HG03103 (cell line): ENCODE measurements at regions not wholly inside any gene's neighbourhood (a gene's known extent, or its start where the extent isn't known, plus 50 kb on each side); places are given as distances from the start of the nearest gene placed in this dataset.
"Not testable (repeated sequence)": the region's sequence is repeated elsewhere in the genome, so short reads cannot be mapped to it uniquely, and the experiment has no call there.

ENCODE experiments used
- ATAC-seq: cut with Tn5 transposase; IDR thresholded peaks from one replicate; pipeline ENCODE4 v1.9.1; 2021; ENCODE audit warnings: low read depth; ENCODE audit not compliant: unreplicated experiment

DNA sequence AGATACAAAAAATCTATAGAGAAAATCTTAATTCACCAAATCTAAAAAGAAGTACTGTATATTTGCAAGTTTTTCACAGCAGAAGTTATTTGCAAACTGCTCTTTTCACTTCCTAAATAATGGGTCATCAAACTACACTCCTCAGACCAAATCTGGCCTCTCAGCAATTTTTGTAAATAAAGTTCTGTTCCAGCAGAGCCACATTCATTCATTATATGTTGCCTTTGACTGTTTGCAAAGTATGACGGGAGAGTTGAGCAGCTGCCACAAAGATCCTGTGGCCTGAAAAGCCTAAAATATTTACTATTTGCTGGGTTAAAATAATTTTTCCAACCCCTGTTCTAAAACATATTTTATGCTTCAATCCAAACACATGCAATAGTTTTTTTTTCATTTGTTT lies 1222.3 kb upstream of the SEL1L start:
- ATAC-seq, result no peak

DNA sequence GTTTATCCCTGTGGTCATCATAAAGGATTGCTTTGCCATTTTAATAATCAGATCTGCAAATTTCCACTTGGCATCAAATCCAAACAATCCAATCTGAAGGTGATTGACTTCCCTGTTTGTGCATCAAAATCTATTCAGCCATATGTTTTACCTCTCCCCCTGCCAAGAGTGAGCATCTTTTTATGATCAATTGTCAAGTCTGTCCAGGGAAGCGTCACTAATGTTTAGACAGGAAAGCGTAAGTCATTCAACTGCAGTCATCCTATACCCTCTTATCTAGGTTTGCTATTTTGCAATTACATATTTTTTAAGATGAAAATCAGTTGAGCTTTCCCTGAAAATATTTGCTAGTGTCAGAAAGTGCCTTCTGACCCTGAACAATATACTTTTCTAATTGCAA lies 1224.1 kb upstream of the SEL1L start:
- ATAC-seq, result no peak

DNA sequence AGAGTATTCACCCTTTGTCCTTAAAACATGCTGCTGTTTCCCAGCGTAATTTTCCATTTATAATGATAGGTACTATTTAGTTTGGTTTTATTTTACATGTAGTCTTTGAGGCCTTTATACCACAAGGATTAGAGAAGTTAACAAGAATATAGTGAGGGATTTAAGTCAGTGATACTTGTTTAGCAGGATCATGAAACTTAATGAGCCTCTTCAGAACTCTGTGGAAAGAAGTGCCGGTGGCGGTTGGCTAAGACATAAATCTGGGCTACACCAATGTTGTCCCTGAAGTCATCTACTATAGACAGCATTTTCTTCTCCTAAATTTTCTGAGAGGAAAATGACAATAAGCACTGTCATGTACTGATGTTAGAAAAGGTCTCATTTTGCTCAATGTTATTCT lies 1226.0 kb upstream of the SEL1L start:
- no peak for ATAC-seq

DNA sequence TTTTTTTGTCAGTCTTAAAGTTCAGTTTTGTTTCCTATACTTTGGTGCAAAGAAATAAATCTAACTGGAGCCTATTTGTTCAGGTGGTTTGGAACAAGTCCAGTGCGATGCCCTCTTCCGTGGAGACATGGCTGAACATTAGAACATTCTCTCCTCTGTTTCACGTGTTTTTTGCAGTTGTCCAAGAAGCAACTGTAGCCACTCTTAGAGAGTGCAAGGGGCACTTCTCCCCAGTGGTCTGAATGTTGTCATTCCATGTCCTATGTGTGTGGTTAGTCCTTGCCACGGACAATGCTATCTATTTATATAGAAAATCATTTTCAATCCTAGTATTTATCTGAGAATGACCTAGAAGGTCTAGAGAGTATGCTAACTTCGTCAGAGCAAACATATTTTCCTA lies 1232.5 kb upstream of the SEL1L start:
- ATAC-seq, result no peak

DNA sequence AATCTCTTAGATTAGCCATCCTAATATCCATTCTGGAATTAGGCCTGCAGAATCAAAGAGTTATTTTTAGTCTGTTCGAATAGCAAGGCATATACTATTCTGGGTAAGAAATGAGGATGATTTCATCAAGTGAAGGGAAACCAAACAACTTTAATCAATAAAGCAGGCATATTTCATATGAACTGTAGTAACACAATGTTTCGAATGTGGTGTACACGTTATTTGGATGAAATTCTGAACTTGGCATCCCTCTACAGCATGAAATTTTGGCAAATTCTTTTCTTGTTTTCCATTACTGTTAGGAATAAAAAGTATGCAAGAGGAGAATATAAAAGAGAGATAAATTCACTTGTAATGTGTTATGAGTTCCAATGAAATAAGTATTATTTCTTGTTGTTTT lies 1233.3 kb upstream of the SEL1L start:
- ATAC-seq, result no peak

DNA sequence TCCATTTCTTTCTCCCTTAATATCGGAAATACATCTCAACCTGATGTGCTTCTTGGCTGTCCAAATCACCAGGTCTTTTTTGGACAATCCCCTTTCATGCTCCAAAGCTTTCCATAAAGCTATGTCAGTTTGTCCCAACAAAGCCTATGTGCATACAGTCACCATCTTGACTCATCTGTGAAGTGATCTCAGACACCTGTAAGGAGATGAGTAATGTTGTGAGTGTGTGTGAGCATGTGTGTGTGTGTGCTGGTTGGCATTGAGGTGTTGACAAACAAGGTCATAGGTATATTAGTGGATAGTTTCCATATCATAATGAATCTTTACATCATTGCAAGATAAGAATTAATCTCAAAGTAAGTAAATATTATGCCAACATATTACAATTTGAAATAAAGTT lies 1243.3 kb upstream of the SEL1L start:
- ATAC-seq, result no peak

DNA sequence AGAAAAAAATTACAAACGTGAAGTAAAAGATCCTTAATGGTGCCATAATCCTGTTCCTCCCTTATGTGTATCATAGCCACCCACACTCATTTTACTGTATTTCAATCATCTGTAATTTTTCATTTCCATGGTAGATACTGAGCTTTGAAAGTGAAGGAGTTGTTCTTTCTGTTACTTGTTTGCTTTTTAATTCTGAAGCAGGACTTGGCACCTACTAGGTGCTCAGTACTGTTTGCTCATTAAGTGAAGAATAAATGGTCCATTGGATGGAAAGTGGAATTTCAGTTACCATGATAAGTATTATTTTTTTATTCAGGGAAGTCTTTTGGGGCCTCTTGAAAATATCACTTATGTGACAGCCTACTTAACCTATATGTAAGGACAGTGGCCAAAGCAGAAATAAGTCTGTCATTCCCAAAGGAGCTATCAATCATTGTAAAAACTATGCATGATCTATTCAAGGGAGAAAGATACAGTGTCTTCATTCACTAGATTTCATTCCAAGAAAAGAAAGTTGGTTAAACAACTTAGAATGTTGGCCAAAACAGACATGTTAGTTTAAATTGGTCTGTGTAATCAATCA lies 1244.4 kb upstream of the SEL1L start:
- no peak for ATAC-seq

DNA sequence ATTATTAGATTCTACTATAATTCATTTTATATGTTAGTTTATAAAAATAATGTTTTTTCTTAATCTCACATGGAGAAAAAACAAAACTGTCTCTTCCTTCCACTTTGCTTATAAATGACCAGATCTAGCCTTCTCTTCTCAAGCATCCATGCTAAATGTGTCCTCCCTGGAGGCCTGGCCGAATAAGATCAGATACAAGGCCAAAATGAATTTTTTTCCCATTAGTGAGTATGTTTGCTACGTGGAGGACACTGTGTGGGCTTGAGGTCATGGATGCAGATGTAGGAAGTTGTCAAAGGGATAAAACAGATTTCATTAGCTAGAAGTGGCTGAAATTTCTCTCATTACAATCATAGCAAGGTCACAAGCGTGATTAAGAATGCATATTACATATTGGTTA lies 1244.9 kb upstream of the SEL1L start:
- no peak for ATAC-seq

DNA sequence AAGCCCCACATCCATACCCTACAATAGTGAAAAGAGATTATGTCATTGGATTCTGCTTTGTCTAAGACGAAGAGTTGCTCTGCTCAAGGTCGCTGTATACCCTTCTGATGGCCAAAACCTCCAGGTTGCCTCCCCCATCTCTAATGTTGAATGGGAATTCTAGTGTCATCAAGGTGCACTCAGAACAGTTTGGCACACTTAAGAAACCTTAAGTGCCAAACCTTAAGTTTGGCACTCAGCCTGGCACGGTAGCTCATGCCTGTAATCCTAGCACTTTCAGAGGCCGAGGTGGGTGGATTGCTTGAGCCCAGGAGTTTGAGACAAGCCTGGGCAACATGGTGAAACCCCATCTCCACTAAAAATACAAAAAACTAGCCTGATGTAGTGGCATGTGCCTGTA lies 1245.6 kb upstream of the SEL1L start:
- no peak for ATAC-seq

DNA sequence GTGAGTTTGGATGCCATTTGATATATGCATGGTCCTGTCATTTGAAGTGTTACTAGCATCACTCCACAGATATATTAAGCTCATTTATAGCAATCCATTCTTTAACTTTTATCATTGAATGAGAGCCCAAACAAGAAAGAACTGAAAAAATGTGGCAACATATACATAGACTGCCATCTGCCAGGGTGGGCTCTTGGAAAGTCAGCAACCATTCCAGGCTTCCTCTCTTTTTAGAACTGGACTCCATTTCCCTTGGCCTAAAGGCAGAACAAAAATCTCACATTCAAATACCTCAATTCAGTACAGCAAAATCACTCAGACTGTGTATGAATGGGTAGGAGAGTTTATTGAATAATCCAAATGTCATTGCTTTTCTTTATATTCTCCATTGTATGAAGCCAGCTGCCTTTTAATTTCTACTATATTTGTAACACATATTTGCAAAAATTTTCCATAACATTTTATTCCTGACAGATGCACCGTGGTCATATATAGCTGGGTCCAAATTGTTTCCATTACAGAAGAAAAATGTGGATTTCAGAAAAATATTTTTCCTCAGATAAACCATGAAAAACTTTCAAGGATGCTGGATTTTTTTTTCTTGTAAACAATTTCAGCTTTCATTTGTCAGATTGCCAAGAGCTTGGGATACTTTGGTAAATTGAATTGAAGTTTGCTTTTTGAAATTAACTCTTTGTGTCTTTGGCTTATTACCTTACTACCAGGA lies 1252.3 kb upstream of the SEL1L start:
- ATAC-seq, result no peak

DNA sequence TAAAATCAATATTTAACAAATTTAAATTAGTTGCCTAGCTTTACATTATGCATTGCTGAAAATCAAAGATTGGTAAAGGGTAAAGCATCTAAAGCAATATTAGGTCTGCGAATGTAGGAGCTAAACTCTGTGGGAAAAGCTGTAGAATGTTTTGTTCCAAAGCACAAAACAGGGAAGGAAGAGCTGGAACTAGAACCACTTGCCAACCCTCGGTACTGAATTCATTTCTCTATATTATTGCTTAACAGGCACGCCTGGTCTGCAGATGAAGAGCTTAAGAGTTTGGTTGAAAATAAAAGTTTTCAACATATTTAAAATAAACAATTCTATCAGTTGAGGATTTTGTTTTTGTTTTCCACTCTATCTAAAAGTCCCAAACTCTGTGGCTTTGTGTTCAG lies 1252.8 kb upstream of the SEL1L start:
- ATAC-seq, result no peak

DNA sequence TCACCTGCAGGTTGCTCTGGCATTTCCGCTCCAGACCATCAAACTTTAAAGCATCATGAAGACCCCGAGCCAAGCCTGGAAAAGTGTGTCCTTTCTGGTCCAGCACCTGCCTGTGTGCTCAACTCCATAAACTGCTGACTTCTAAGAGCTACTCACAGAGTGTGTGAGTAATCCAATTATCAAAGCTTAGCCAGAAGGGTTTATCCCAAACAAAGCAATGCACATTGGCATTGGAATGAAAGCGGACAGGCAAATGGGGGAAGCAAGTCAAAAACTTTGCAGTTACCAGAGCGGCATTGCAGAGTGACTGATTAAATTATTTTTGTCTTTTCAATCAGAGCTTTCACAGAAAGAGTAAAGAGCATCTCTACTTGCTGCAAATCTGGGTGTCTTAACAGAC lies 1262.4 kb upstream of the SEL1L start:
- ATAC-seq, result no peak

DNA sequence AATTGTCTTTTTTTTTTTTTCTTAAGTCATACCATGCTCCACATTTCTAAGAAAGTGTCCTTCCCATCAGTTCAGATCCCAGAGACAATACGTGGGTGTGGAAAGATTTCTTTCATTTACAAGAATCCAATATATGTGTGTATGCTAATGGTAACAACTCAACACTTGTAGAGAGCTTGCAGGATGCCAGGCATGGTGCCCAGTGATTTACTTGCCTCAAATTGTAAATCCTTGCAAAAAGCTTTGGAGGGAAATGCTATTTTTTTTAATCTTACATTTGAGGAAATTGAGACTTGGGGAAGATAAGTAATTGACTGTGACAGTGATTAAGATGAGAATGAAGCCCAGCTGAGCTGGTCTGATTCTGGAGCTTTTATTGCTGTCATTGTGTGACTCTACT lies 1264.6 kb upstream of the SEL1L start:
- no peak for ATAC-seq

DNA sequence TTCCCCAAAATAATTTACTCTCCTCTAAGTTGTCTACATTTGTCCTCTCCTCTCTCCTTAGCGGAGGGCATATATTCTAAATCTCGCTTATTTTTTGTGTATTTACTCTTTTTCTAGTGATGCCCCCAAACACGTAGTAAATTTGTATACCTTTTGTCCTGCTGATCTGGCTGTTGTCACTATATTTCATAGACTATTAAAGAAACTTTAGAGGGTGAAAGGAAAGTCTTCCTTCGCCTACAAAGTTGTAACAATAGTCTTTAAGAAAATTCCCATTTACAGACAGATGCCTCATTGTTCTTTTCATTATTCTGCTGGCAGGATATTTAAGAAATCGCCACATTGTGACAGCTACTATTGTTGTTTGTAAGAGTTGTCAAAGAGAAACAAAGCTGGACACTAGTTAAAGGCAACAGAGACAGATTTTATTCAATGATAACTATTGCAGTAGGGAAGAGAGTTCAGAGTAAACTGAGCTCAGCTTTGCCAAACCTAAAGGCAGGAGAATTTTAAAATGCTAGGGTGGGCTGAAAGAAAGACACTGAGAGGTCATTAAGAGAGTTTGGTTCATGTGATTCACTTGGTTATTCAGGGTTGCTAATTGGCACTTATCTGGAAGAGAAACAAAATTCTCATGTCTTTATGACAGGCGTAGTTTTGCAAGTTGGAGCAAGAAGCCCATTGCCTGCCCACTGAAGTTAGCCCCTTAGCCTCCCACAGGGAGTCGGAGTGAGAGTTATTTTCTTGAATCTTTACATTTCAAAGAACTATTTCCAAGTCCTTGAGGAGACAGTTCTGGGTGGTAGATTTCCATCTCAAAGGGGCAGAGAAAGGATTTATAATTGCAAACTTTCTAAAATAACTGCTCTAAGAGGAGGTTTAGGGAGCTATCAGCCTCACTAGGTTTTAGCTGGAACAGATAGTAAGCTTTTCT lies 1272.5 kb upstream of the SEL1L start:
- ATAC-seq, result no peak

DNA sequence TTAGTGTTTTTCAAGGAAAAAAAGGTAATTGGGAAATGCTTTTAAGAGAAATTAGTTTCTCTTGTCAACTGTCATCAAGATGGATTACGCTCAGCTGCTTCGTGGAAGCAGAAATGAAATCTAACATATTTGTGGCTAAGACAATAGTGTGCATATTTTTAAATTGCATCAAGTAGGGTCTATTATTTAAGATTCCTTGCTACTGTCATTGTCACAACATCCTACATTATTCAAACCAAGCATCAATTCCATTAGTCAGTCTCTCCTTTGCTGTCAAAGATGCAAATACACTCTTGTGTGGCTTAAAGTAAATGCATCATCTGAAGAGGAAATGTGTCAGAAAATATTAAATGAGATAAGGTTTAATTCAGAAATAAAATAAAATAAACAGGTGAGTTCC lies 1277.6 kb upstream of the SEL1L start:
- no peak for ATAC-seq

DNA sequence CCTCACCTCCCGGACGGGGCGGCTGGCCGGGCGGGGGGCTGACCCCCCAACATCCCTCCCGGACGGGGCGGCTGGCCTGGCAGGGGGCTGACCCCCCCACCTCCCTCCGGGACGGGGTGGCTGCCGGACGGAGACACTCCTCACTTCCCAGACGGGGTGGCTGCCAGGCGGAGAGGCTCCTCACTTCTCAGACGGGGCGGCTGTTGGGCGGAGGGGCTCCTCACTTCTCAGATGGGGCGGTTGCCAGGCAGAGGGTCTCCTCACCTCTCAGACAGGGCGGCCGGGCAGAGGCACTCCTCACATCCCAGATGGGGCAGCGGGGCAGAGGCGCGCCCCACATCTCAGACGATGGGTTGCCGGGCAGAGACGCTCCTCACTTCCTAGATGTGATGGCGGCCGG lies 1280.7 kb upstream of the SEL1L start:
- ATAC-seq, result not testable (repeated sequence)

DNA sequence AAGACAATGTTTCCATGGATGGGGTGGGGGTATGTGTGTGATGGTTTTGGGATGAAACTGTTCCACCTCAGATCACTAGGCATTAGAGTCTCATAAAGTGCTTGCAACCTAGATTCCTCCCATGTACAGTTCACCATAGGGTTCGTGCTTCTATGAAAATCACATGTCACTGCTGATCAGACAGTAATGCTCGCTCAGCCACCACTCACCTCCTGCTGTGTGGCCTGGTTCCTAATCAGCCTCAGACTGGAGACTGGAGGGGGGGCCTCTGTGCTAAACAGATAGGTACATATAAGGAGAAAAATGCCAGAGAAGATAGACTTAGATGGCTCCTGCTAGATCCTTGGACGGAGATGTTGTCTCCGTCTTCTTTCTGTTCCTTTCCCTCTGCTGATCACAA lies 1296.9 kb upstream of the SEL1L start:
- no peak for ATAC-seq

DNA sequence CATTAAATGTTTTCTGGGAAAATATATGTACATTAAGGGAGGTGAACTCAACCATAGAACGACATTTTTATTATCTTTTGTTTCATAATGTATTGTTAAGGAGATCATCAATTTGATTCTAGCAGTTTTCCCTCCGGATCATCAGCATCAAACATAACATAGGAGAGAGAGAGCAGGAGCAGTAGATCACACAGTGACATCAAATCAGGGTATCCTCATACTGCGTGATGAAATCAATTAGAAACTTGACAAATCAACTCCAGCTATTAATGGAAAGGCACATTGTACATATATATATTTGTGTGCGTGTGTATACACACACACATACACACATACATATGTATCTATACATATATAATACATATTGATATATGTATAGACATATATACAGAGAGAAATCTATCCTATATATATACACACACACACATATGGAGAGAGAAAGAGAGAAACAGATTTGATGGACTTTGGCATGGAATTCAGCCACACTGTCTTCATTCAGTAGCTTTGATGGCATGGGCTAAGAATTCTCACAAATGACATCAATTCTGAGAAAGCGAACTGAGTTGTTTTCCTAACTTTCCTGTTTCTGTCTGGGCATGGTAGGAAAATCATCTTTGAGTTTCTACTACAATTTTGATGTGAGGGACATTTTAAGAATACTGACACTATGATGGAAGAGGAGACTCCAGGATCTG lies 1302.8 kb upstream of the SEL1L start:
- ATAC-seq, result no peak

DNA sequence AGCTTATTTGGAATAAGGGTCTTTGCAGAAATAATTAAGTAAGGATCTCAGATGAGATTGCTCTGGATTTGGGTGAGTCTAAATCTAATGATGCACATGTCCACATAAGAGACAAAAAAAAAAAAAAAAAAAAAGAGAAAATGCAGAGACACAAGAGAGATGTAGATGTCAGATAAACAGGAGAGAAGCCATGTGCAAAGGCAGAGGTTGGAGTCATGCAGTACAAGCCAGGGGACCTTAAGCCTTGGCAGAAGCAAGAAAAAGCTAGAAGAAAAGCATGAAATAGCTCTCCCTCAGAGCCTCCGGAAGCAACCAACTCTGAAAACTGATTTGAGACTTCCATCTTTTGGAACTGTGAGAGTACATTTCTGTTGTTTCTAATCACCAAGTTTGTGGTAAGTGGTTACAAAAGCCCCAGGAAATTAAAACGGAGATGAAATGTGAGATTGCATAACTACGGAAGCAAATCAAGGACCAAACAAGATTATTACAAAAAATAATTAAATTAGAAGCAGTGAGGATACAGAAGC lies 1304.0 kb upstream of the SEL1L start:
- ATAC-seq, result no peak

DNA sequence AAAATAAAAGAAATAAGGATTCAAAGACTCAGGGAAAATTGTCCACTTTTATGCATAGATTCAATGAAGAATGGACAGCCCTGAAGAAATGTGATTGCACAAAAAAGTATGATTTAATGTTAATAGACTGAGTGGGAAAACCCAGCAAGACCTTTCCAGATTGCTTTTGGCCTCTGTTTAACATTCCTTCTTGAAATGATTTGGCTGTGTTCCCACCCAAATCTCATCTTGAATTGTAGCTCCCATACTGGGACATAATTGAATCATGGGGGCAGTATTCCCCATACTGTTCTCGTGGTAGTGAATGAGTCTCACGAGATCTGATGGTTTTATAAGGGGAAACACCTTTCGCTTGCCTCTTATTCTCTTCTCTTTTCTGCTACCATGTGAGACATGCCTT lies 1316.9 kb upstream of the SEL1L start:
- no peak for ATAC-seq

DNA sequence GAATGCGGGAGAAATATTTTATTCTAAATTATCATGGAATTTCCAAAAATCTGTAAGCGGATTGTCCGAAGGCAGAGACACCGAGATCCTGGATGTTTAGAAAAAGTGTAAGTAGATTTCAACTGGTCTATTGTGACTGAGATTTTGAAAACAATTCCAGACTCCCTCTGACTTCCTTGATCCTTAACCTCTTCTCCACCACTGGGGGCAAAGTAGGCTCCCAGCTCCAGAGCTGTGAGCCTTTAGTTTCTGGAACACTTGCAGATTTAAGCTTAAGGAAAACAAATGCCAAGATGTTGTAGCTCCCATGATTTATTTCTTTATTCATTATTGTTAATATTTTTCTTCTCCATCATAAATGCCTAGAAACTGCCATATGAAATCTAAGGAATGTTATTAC lies 1320.5 kb upstream of the SEL1L start:
- ATAC-seq, result no peak
